ENCODE measurements at regions not wholly inside any gene's neighbourhood (a gene's known extent, or its start where the extent isn't known, plus 50 kb on each side); places are given as distances from the start of the nearest gene placed in this dataset.

DNA sequence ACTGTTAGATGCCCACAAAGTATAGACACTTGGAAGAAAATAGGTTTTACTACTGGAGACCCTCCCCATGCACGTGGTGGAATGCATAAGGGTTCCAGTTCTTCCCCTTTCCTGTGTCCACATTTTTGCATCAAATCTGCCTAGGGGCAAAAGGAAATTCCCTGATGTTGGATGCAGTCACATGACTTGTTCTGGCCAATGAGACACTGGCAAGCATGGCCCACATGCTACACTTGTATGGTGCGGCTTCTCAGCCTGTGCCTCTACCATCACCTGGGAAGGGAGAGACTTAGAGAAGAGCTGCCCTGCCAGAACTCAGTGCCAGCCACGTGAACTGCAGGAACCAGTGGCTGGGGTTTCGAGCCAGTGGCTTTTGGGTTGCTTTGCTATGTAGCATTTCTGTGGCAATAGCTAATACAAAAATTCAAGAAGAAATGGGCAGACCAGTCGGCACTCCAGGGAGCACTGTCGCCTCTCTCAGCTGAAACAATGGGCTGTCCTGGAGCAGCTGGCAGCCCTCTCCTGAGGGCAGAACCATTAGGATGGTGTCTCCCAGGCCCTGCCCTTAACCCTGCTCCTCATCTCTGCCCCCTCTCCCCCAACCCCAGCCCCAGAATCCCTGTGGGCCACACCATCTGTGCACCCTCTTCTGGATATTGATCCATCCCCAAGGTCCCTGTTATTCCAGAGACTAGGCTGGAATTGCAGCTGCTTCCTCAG lies 634.0 kb downstream of the UQCRFS1 start:
- Histone ChIP-seq H3K27me3 (replicated peaks; ENCODE audit: insufficient read depth, low read depth, low read length, poor library complexity) (no peaks in the 10 kb centered on the region), H3K4me1 (ENCODE audit: insufficient read depth, low read length, poor library complexity, severe bottlenecking) (no peaks in the 10 kb centered on the region), H3K36me3 (ENCODE audit: insufficient read depth, low read length, poor library complexity, severe bottlenecking) (no peaks in the 10 kb centered on the region), H3K27ac (ENCODE audit: low read depth, low read length, poor library complexity, severe bottlenecking) (no peak overlapping the region), H3K4me3 (ENCODE audit: low read depth, low read length, poor library complexity, severe bottlenecking) (no peak overlapping the region), H3K9me3 (ENCODE audit: low read depth, low read length, poor library complexity, severe bottlenecking) (peaks cover 15% of the 10 kb centered on the region)
- BruUV-seq (replicated peaks): no TSS peak
- DNase-seq (ENCODE audit: low spot score): no peak
- ChIA-PET CTCF (no interaction called here), POLR2A (ENCODE audit: low non-redundant PET) (no interaction called here)
- TF ChIP-seq, protein P1, sequence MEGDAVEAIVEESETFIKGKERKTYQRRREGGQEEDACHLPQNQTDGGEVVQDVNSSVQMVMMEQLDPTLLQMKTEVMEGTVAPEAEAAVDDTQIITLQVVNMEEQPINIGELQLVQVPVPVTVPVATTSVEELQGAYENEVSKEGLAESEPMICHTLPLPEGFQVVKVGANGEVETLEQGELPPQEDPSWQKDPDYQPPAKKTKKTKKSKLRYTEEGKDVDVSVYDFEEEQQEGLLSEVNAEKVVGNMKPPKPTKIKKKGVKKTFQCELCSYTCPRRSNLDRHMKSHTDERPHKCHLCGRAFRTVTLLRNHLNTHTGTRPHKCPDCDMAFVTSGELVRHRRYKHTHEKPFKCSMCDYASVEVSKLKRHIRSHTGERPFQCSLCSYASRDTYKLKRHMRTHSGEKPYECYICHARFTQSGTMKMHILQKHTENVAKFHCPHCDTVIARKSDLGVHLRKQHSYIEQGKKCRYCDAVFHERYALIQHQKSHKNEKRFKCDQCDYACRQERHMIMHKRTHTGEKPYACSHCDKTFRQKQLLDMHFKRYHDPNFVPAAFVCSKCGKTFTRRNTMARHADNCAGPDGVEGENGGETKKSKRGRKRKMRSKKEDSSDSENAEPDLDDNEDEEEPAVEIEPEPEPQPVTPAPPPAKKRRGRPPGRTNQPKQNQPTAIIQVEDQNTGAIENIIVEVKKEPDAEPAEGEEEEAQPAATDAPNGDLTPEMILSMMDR (conservative IDR thresholded peaks at IDR 0.05; ENCODE audit: low read depth, low read length): no peak
- no peak for TF ChIP-seq EZH2 (IDR thresholded peaks at IDR 0.05; ENCODE audit: borderline replicate concordance, low read depth, low read length, poor library complexity, severe bottlenecking)
- intact Hi-C loops (cut with micrococcal nuclease; ENCODE audit: unreplicated experiment): no loop called here

GRCh38 chr19:28578208-28578607 lies 634.7 kb downstream of the UQCRFS1 start:
- no TSS peak for BruUV-seq (replicated peaks)
- DNase-seq (ENCODE audit: low spot score): no peak
- Histone ChIP-seq H3K9me3 (ENCODE audit: low read depth, low read length, poor library complexity, severe bottlenecking) (peaks cover 15% of the 10 kb centered on the region), H3K4me1 (ENCODE audit: insufficient read depth, low read length, poor library complexity, severe bottlenecking) (no peaks in the 10 kb centered on the region), H3K4me3 (ENCODE audit: low read depth, low read length, poor library complexity, severe bottlenecking) (no peak overlapping the region), H3K27me3 (replicated peaks; ENCODE audit: insufficient read depth, low read depth, low read length, poor library complexity) (no peaks in the 10 kb centered on the region), H3K27ac (ENCODE audit: low read depth, low read length, poor library complexity, severe bottlenecking) (no peak overlapping the region), H3K36me3 (ENCODE audit: insufficient read depth, low read length, poor library complexity, severe bottlenecking) (no peaks in the 10 kb centered on the region)
- TF ChIP-seq, protein P1 (conservative IDR thresholded peaks at IDR 0.05; ENCODE audit: low read depth, low read length): no peak
- TF ChIP-seq EZH2 (IDR thresholded peaks at IDR 0.05; ENCODE audit: borderline replicate concordance, low read depth, low read length, poor library complexity, severe bottlenecking): no peak
- POLR2A ChIA-PET (ENCODE audit: low non-redundant PET): no interaction called here
- CTCF ChIA-PET: no interaction called here
- intact Hi-C loops (cut with micrococcal nuclease; ENCODE audit: unreplicated experiment): no loop called here

- CTCF ChIA-PET: no interaction called here
- no peaks in the 10 kb centered on the region for H3K27me3 ChIP-seq (replicated peaks; ENCODE audit: insufficient read depth, low read depth, low read length, poor library complexity)
- no TSS peak for BruUV-seq (replicated peaks)
- no peak overlapping the region for H3K27ac ChIP-seq (ENCODE audit: low read depth, low read length, poor library complexity, severe bottlenecking)
- no peaks in the 10 kb centered on the region for H3K36me3 ChIP-seq (ENCODE audit: insufficient read depth, low read length, poor library complexity, severe bottlenecking)
- no peaks in the 10 kb centered on the region for H3K4me1 ChIP-seq (ENCODE audit: insufficient read depth, low read length, poor library complexity, severe bottlenecking)
- H3K4me3 ChIP-seq (ENCODE audit: low read depth, low read length, poor library complexity, severe bottlenecking): no peak overlapping the region
- H3K9me3 ChIP-seq (ENCODE audit: low read depth, low read length, poor library complexity, severe bottlenecking): peaks cover 16% of the 10 kb centered on the region
- TF ChIP-seq EZH2 (IDR thresholded peaks at IDR 0.05; ENCODE audit: borderline replicate concordance, low read depth, low read length, poor library complexity, severe bottlenecking): no peak
- TF ChIP-seq, protein P1 (conservative IDR thresholded peaks at IDR 0.05; ENCODE audit: low read depth, low read length): no peak
- DNase-seq (ENCODE audit: low spot score): no peak
- POLR2A ChIA-PET (ENCODE audit: low non-redundant PET): no interaction called here
- intact Hi-C loops (cut with micrococcal nuclease; ENCODE audit: unreplicated experiment): no loop called here
These were observed 635.3 kb downstream of the UQCRFS1 start for GRCh38 chr19:28577666-28578065.
